Activated T-cell treated with anti-CD3 and anti-CD28 coated beads, Interleukin-2, amount 50 U/mL, for 72 hours (primary cell): ENCODE measurements at regions not wholly inside any gene's neighbourhood (a gene's known extent, or its start where the extent isn't known, plus 50 kb on each side); places are given as distances from the start of the nearest gene placed in this dataset.
"Not testable (repeated sequence)": the region's sequence is repeated elsewhere in the genome, so short reads cannot be mapped to it uniquely, and the experiment has no call there.

ENCODE experiments used
- ATAC-seq, 2 donors: fragments of 150-1000 bp; cut with Tn5 transposase; replicated peaks in 1 of 2; 2 replicates each; pipeline ENCODE4 v1.10.0; 2021; ENCODE audit warnings: moderate library complexity in 2 of 2, mild to moderate bottlenecking in 1 of 2
- DNase-seq, 2 donors: peaks; one replicate each; pipeline ENCODE4 v3.0.0; 2021 to 2022; ENCODE audit warnings: mixed read lengths in 1 of 2
- H3K27ac Mint-ChIP-seq: one replicate; pipeline ENCODE4 v1.8.0; 2022; ENCODE audit warnings: mild to moderate bottlenecking, moderate library complexity, mixed read lengths
- H3K27me3 Mint-ChIP-seq: one replicate; pipeline ENCODE4 v1.8.0; 2022; ENCODE audit warnings: low read depth, mixed read lengths
- H3K36me3 Mint-ChIP-seq, 2 donors: one replicate each; pipeline ENCODE4 v1.8.0; 2022; ENCODE audit warnings: mixed read lengths in 2 of 2, mild to moderate bottlenecking in 1 of 2; ENCODE audit not compliant: insufficient read depth in 2 of 2
- H3K4me1 Mint-ChIP-seq: one replicate; pipeline ENCODE4 v1.8.0; 2022; ENCODE audit warnings: low read depth, mixed read lengths
- H3K4me3 Mint-ChIP-seq, 2 donors: one replicate each; pipeline ENCODE4 v1.8.0; 2022; ENCODE audit warnings: mild to moderate bottlenecking in 2 of 2, mixed read lengths in 2 of 2, moderate library complexity in 2 of 2
- H3K9me3 Mint-ChIP-seq, 2 donors: one replicate each; pipeline ENCODE4 v1.8.0; 2022; ENCODE audit warnings: mixed read lengths in 2 of 2

- H3K9me3 Mint-ChIP-seq = peaks cover 4 to 19% of the 10 kb centered on the region in 2 donors
- H3K4me1 Mint-ChIP-seq = not testable (repeated sequence)
Observed at GRCh38 chr7:63856466-63856865, 142.2 kb upstream of the ZNF722 start.

GRCh38 chr7:63867127-63867526, 131.5 kb upstream of the ZNF722 start:
- Mint-ChIP-seq H3K4me3 (no peak overlapping the region), H3K9me3 (peaks cover 10 to 15% of the 10 kb centered on the region in 2 donors), H3K4me1 (no peaks in the 10 kb centered on the region), H3K36me3 (peaks cover 7 to 12% of the 10 kb centered on the region in 2 donors), H3K27ac (no peak overlapping the region), H3K27me3 (no peaks in the 10 kb centered on the region)
- no peak for DNase-seq
- ATAC-seq = no peak

More at GRCh38 chr7:63856466-63856865, 142.2 kb upstream of the ZNF722 start:
- H3K4me3 Mint-ChIP-seq, H3K27ac Mint-ChIP-seq, DNase-seq, H3K27me3 Mint-ChIP-seq, ATAC-seq: not testable (repeated sequence)
- H3K36me3 Mint-ChIP-seq = peaks cover 13 to 16% of the 10 kb centered on the region in 2 donors

GRCh38 chr7:63874242-63874641, 124.4 kb upstream of the ZNF722 start:
- not testable (repeated sequence) for ATAC-seq, DNase-seq, H3K4me1 Mint-ChIP-seq, H3K27ac Mint-ChIP-seq, H3K4me3 Mint-ChIP-seq, H3K27me3 Mint-ChIP-seq
- Mint-ChIP-seq H3K9me3 (peaks cover 4 to 19% of the 10 kb centered on the region in 2 donors), H3K36me3 (peaks cover 11 to 25% of the 10 kb centered on the region in 2 donors)

- Mint-ChIP-seq H3K27me3 (no peaks in the 10 kb centered on the region), H3K27ac (no peak overlapping the region), H3K4me3 (no peak overlapping the region), H3K36me3 (peaks cover 22 to 38% of the 10 kb centered on the region in 2 donors), H3K9me3 (peaks cover 6 to 33% of the 10 kb centered on the region in 2 donors), H3K4me1 (no peaks in the 10 kb centered on the region)
- ATAC-seq = no peak
- DNase-seq = no peak
Observed at GRCh38 chr7:63876707-63877322, 121.8 kb upstream of the ZNF722 start.

GRCh38 chr7:63887031-63887430, 111.6 kb upstream of the ZNF722 start:
- no peak for DNase-seq
- Mint-ChIP-seq H3K4me3 (no peak overlapping the region), H3K9me3 (peaks cover 5 to 23% of the 10 kb centered on the region in 2 donors), H3K27me3 (no peaks in the 10 kb centered on the region), H3K36me3 (peaks cover 12 to 19% of the 10 kb centered on the region in 2 donors), H3K27ac (no peak overlapping the region), H3K4me1 (no peaks in the 10 kb centered on the region)
- no peak for ATAC-seq

GRCh38 chr7:63899691-63900393, 98.8 kb upstream of the ZNF722 start:
- peaks cover 6 to 7% of the 10 kb centered on the region in 2 donors for H3K9me3 Mint-ChIP-seq
- H3K4me1 Mint-ChIP-seq = peaks cover 8% of the 10 kb centered on the region
- H3K27ac Mint-ChIP-seq = no peak overlapping the region
- no peaks in the 10 kb centered on the region for H3K27me3 Mint-ChIP-seq
- H3K4me3 Mint-ChIP-seq = peak overlapping the region; percentile 97 to 99
- DNase-seq (peak; percentile 69 to 86), ATAC-seq (peak; percentile 81 to 85)
- H3K36me3 Mint-ChIP-seq = peaks cover 6 to 17% of the 10 kb centered on the region in 2 donors

GRCh38 chr7:63900394-63901203, 98.0 kb upstream of the ZNF722 start:
- Mint-ChIP-seq H3K4me3 (peak overlapping the region; percentile 97 to 99), H3K9me3 (peaks cover 6 to 7% of the 10 kb centered on the region in 2 donors), H3K27me3 (no peaks in the 10 kb centered on the region), H3K36me3 (peaks cover 6 to 20% of the 10 kb centered on the region in 2 donors), H3K27ac (no peak overlapping the region), H3K4me1 (peaks cover 8% of the 10 kb centered on the region)
- ATAC-seq (peak; percentile 94 to 96), DNase-seq (peak; percentile 77 to 94)

- ATAC-seq, H3K27me3 Mint-ChIP-seq, H3K9me3 Mint-ChIP-seq, H3K27ac Mint-ChIP-seq, H3K4me1 Mint-ChIP-seq: not testable (repeated sequence)
- DNase-seq = peak in 1 of 2 donors; percentile 1
- Mint-ChIP-seq H3K4me3 (peak overlapping the region; percentile 97 to 99), H3K36me3 (peaks cover 7 to 21% of the 10 kb centered on the region in 2 donors)
Observed at GRCh38 chr7:63901204-63901506, 97.5 kb upstream of the ZNF722 start.

GRCh38 chr7:63918986-63919385, 79.7 kb upstream of the ZNF722 start:
- ATAC-seq = no peak
- Mint-ChIP-seq H3K27me3 (no peaks in the 10 kb centered on the region), H3K4me3 (no peak overlapping the region), H3K9me3 (peaks cover 10 to 13% of the 10 kb centered on the region in 2 donors), H3K36me3 (peaks cover 6 to 21% of the 10 kb centered on the region in 2 donors), H3K27ac (no peak overlapping the region), H3K4me1 (peaks cover 5% of the 10 kb centered on the region)
- DNase-seq = no peak

GRCh38 chr7:63925262-63925625, 73.4 kb upstream of the ZNF722 start:
- Mint-ChIP-seq H3K4me1 (peaks cover 21% of the 10 kb centered on the region), H3K9me3 (peaks cover 10 to 14% of the 10 kb centered on the region in 2 donors), H3K27ac (peak overlapping the region; percentile 85), H3K27me3 (no peaks in the 10 kb centered on the region), H3K4me3 (peak overlapping the region; percentile 92 to 94), H3K36me3 (peaks cover 16 to 22% of the 10 kb centered on the region in 2 donors)
- ATAC-seq (no peak), DNase-seq (peak in 1 of 2 donors; percentile 1)

GRCh38 chr7:63925626-63926460, 72.8 kb upstream of the ZNF722 start:
- Mint-ChIP-seq H3K27ac (peak overlapping the region; percentile 93), H3K9me3 (peaks cover 10 to 12% of the 10 kb centered on the region in 2 donors), H3K4me1 (peaks cover 21% of the 10 kb centered on the region), H3K36me3 (peaks cover 16 to 21% of the 10 kb centered on the region in 2 donors), H3K27me3 (no peaks in the 10 kb centered on the region), H3K4me3 (peak overlapping the region; percentile 92 to 94)
- ATAC-seq = peak; percentile 96 to 97
- DNase-seq = peak; percentile 74 to 93

GRCh38 chr7:63927261-63927660, 71.4 kb upstream of the ZNF722 start:
- DNase-seq = no peak
- Mint-ChIP-seq H3K27ac (no peak overlapping the region), H3K27me3 (no peaks in the 10 kb centered on the region), H3K4me1 (peaks cover 15% of the 10 kb centered on the region), H3K9me3 (peaks cover 3 to 8% of the 10 kb centered on the region in 2 donors), H3K4me3 (peak overlapping the region in 1 of 2 donors; percentile 92), H3K36me3 (peaks cover 14 to 17% of the 10 kb centered on the region in 2 donors)
- no peak for ATAC-seq
